NCI-H82 treated with DMSO at 0.1 percent for 48 hours (cell line): ENCODE measurements at regions not wholly inside any gene's neighbourhood (a gene's known extent, or its start where the extent isn't known, plus 50 kb on each side); places are given as distances from the start of the nearest gene placed in this dataset.

Source experiments
- DNase-seq: peaks from one replicate; lab custom pipeline; 2025; ENCODE audit not compliant: unreplicated experiment; lab: John Stamatoyannopoulos, UW

- DNase-seq: no peak
Measured at GRCh38 chr7:133470-133869, 58.9 kb upstream of the FAM20C start.

- DNase-seq: no peak
Measured at GRCh38 chr7:134029-134428, 58.3 kb upstream of the FAM20C start.

DNA sequence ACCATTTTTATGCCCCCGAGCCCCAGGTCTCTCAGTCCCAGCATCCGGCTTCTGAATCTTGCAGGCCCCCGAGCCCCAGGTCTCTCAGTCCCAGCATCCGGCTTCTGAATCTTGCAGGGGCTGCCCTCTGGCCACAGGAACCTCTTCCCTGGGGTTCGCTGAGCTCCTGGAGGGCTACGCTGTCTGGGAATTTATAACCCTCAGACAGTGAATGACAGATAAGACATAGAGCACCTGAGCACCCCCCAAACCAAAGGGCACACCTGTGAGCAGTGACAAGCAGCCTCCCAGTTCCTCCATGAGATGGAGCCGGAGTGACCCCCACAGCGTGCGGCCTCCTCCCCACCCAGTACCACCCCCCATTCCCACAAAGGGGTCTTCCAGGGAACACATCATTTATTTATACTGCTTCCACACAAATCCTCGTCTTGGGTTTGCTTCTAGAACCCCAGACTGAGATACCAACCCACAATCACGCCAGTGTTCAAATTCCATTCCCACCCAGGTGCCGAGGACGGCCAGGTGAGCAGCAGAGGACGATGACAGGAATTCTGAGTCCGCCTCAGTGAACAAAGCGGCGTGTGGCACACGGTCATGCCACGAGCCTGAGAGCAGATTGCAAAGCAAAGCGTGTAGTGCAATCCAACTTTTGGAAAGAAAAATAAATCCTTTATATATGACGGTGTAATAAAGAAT lies 57.7 kb upstream of the FAM20C start:
- DNase-seq: no peak

DNA sequence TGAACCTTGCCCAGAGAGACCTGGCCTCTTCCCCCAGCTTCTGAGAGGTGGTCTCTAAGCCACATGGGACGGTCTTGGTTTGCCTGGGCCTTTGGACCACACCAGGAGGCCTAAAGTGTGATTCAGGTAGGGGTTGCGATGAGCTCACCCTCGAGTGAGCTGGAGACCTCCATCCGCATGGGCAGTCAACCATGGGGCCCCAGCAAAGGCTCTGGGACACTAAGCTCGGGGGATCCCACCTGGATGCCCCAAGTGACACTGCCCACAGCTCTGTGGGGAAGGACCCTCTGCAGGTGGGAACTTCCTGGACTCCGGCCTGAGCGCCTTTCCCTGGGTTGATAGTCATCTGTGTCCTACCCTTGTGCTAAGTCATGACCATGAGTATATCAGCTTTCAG lies 57.1 kb upstream of the FAM20C start:
- DNase-seq: no peak

- no peak for DNase-seq
Measured at GRCh38 chr7:135731-136645, 56.4 kb upstream of the FAM20C start.

DNA sequence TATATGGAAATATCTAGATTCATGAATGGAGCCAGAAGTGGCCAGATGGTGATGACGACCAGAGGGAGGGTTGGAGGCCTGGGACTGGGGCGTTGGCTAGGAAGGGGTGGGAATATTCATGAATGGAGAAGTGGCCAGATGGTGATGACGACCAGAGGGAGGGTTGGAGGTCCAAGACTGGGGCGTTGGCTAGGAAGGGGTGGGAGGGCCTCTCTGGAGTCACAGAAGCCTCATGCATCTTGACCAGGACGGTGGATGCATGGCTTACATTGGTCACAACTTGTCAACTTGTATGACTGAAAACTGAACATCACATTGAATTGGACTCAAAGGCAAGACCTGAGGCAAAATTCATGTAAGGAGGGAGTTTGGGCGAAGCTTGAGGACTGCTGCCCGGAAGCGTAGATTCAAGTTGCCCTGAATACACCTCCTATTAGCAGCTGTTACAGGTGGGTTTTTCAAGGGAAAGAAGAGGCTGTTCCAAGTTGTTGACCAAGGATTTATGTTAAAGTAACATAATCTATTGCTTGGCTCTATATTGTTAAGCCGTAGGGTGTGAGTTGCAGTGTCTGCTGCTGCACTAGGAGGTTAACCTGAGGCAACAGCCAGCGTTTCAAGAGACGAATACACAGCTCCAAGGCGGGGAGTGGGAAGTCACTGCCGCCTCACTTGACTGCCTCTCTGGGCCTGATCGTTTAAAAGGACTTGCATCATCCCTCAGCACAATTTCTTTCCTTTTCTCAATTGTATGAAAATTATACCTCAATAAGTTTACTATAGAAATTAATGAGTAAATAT lies 55.1 kb upstream of the FAM20C start:
- no peak for DNase-seq

DNA sequence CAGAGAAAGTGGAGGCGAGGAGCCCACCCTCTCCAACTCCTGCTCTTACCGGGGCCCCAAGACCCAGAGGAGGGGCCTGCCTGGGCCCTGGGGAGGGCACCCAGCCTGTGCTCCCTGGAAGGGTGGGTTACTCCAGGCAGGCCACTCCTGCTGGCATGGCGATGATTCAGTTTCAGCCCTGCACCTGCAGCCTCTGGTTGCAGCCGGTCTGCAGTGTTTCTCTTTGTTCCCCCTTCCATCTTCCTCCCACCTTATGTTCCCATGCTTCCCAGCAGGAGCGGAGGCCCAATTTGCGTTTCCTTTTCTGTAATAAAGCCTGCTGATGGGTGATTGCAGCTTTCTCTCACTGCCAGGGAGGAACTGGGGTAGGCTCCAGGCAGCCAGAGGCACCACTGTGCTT lies 53.2 kb upstream of the FAM20C start:
- DNase-seq: no peak

DNA sequence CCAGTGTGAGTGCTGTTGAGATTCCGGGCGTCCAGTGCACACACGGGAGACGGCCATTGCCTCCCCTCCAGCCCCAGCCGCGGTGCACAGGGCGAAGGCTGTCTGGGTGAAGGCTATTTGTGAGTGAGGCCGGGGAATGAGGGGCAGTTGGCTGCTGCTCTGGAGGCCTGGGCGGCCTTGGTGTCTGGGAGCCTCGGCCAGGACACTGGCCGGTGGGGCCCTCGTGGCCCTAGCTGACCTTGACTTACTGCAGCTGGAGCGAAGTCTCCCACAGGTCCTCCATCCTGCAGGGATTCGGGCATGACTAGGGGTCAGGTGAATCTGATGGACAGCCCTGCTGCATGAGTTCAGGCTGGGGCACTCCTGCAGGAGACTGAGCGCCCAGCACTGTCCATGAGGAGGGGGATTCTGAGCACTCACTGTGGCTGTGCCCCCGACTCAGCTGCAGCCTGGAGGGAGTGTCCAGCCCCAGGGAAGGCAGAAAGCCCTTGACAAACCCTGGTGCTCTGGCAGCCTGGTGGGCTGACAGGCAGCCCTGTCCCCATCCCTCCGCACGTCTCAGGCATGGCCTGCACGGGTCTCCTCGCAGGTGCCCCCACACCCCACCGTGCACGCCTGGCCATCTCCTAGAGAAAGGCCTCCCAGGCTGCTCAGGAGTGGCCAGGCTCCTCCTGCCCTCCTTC lies 52.7 kb upstream of the FAM20C start:
- DNase-seq: no peak

GRCh38 chr7:140996-141395 lies 51.4 kb upstream of the FAM20C start:
- DNase-seq: no peak

GRCh38 chr7:142248-142941 lies 50.0 kb upstream of the FAM20C start:
- no peak for DNase-seq
